HAP-1 (cell line): ENCODE measurements at regions not wholly inside any gene's neighbourhood (a gene's known extent, or its start where the extent isn't known, plus 50 kb on each side); places are given as distances from the start of the nearest gene placed in this dataset.
"Not testable (repeated sequence)": the region's sequence is repeated elsewhere in the genome, so short reads cannot be mapped to it uniquely, and the experiment has no call there.

Experiments
- DNase-seq, 2 experiments: peaks; one replicate each; pipeline ENCODE4 v3.0.0-alpha.2; 2016 to 2020; ENCODE audit warnings: low spot score in 2 of 2
- H3K27me3 ChIP-seq: fragments of 250-450 bp; sonication (Bioruptor Pico); 2 replicates; pipeline ENCODE4 v1.5.1; 2020; ENCODE audit warnings: low read depth, mild to moderate bottlenecking, moderate library complexity
- H3K36me3 ChIP-seq: fragments of 250-450 bp; sonication (Bioruptor Pico); replicated peaks from 2 replicates; pipeline ENCODE4 v1.5.1; 2020; ENCODE audit warnings: mild to moderate bottlenecking
- H3K4me1 ChIP-seq: fragments of 250-450 bp; sonication (Bioruptor Pico); 2 replicates; pipeline ENCODE4 v1.5.1; 2020; ENCODE audit warnings: mild to moderate bottlenecking
- H3K4me3 ChIP-seq: fragments of 250-450 bp; sonication (Bioruptor Pico); 2 replicates; pipeline ENCODE4 v1.5.1; 2020; ENCODE audit warnings: mild to moderate bottlenecking, moderate library complexity
- H3K9me3 ChIP-seq: fragments of 250-450 bp; sonication (Bioruptor Pico); 2 replicates; pipeline ENCODE4 v1.5.1; 2020; ENCODE audit warnings: mild to moderate bottlenecking, moderate library complexity
- in situ Hi-C: fragments of 300-500 bp; cut with MboI; formaldehyde crosslinking; loops from 3 replicates; pipeline ENCODE4 v1.14.3; 2020; ENCODE audit warnings: low sequenced_read_pairs, inconsistent platforms, mixed read lengths

- Histone ChIP-seq H3K9me3 (no peaks in the 10 kb centered on the region), H3K27me3 (no peaks in the 10 kb centered on the region), H3K36me3 (no peaks in the 10 kb centered on the region), H3K4me3 (no peak overlapping the region), H3K4me1 (no peaks in the 10 kb centered on the region; the same call in 1 of the 2 replicates)
- DNase-seq = no peak
- in situ Hi-C loops = no loop called here
Measured at GRCh38 chr7:16960337-16960965, 78.7 kb upstream of the AGR3 start.

DNA sequence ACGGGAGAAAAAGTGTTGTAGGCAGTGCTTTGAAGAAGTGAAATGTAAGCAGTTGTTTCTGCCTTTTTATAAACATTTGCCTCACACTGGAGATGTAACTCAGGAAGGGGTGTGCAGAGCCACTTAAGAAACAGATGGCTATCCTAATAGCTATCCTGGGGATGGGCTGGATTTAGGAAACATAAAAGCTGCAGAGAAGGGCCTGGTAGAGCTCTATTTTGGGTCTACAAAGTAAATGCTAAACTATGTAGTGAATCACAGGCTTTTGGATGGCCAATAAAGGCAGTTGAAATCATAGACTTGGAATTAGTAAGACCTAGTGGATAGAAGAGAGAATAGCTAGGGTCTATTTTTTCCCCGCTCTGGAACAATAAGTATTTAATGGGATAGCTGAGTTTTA, 79.9 kb upstream of the AGR3 start:
- Histone ChIP-seq H3K27me3 (no peaks in the 10 kb centered on the region), H3K36me3 (no peaks in the 10 kb centered on the region), H3K4me1 (no peaks in the 10 kb centered on the region; the same call in 1 of the 2 replicates), H3K9me3 (no peaks in the 10 kb centered on the region), H3K4me3 (no peak overlapping the region)
- no peak for DNase-seq
- in situ Hi-C loops = no loop called here

DNA sequence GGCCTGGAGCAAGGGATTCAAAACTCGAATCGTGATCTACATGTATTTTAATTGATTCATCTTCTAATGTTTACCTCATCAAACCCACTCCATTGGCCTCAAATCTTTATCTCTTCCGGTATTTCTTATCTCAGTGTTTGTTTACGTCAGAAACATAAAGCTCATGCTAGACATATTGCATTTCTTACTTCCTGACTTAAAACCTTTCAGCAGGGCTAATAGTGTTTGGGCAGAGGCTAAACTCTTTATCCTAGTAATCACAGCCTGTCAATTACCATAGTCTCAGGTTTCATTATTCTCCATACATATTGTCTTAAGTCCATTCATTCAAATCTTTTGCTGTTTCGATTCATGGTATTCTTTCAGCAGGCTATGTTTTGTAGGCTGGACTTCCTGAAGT, 81.3 kb upstream of the AGR3 start:
- H3K4me1 ChIP-seq = no peaks in the 10 kb centered on the region; the same call in 1 of the 2 replicates
- H3K27me3 ChIP-seq = no peaks in the 10 kb centered on the region
- H3K36me3 ChIP-seq = no peaks in the 10 kb centered on the region
- H3K9me3 ChIP-seq = no peaks in the 10 kb centered on the region
- H3K4me3 ChIP-seq = no peak overlapping the region
- peak in 1 of 2 experiments; percentile 8 for DNase-seq
- in situ Hi-C loops = no loop called here

GRCh38 chr7:16965697-16966096, 83.9 kb upstream of the AGR3 start:
- in situ Hi-C loops, H3K4me3 ChIP-seq, H3K9me3 ChIP-seq, DNase-seq, H3K27me3 ChIP-seq, H3K36me3 ChIP-seq, H3K4me1 ChIP-seq: not testable (repeated sequence)

- in situ Hi-C loops = no loop called here
- H3K36me3 ChIP-seq = no peaks in the 10 kb centered on the region
- no peaks in the 10 kb centered on the region for H3K27me3 ChIP-seq
- H3K9me3 ChIP-seq = no peaks in the 10 kb centered on the region
- H3K4me3 ChIP-seq = no peak overlapping the region
- DNase-seq = no peak
- H3K4me1 ChIP-seq = no peaks in the 10 kb centered on the region; the same call in 1 of the 2 replicates
Measured at GRCh38 chr7:16967300-16967811, 85.6 kb upstream of the AGR3 start.

- H3K9me3 ChIP-seq = no peaks in the 10 kb centered on the region
- H3K4me3 ChIP-seq = no peak overlapping the region
- no peaks in the 10 kb centered on the region for H3K36me3 ChIP-seq
- DNase-seq = no peak
- in situ Hi-C loops = no loop called here
- H3K4me1 ChIP-seq = no peaks in the 10 kb centered on the region
- no peaks in the 10 kb centered on the region for H3K27me3 ChIP-seq
Measured at GRCh38 chr7:16970732-16971482, 89.1 kb upstream of the AGR3 start.

DNA sequence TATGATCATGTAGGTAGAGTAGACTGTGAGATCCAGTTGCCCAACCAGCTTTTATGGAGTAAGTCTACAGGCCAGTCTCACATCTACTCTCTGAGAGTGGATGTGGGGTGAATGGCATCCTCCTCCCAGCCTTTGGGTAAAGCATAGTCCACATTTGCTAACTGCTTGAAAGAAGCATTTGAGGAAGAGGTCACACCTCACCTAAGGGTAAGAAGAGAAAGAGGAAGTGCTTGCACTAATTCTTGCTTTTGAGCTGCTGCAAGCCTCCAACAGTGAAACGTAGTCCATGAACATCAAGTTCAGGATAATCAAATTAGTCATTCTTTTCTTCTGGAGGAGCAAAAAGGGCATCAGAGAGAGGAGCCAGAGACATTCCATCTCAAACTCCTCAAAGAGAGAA, 93.9 kb upstream of the AGR3 start:
- in situ Hi-C loops = no loop called here
- Histone ChIP-seq H3K4me1 (peaks cover 9% of the 10 kb centered on the region), H3K36me3 (no peaks in the 10 kb centered on the region), H3K4me3 (no peak overlapping the region), H3K27me3 (no peaks in the 10 kb centered on the region), H3K9me3 (no peaks in the 10 kb centered on the region)
- DNase-seq = no peak

DNA sequence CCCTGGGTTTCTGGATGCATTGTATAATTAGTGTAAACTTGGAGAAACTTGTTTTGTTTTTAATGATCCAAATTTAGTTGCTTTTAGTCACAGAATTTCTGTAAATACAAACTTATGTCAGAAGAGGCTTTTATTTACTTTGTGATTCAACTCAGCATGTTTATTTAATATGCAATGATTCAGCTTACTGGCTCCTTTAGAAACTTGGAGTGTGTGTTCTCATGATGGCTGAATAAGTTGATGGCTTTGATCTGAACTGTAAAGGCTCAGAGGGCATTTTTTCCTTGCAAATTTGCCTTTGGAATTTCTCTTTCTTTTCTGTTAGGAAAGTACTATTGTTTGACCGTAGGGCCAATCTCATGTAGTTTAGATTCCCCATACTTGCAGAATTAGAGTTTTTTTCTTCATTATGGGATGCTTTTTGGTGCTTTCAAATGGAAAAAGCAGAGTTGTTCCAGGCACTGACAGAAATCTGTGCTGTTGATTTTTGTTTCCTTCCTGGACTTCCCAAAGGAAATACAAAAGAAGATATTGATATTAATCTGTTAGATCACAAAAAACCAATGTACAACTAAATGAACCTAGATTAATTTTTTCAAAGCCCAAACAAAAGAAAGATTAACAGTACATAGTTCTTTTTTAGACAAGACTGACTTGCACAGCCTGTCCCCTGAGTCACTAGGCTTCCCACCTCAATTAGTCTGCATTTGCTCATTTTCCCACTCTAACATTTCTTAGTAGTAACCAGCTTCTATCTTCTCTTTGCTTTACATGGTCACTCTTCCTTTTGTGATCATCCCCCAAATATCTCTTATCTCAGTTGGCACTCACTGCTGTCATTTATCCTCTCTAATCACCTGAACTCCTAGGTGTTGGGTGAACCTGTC, 96.8 kb upstream of the AGR3 start:
- H3K9me3 ChIP-seq = no peaks in the 10 kb centered on the region
- H3K4me3 ChIP-seq = no peak overlapping the region
- DNase-seq = peak in 1 of 2 experiments; percentile 31
- H3K36me3 ChIP-seq = no peaks in the 10 kb centered on the region
- in situ Hi-C loops = no loop called here
- 0 out of 2 replicates have a peak, but pooled peaks cover 4% of the 10 kb centered on the region for H3K27me3 ChIP-seq
- H3K4me1 ChIP-seq = peaks cover 9% of the 10 kb centered on the region

GRCh38 chr7:16980539-16980938, 98.8 kb upstream of the AGR3 start:
- no peak overlapping the region for H3K4me3 ChIP-seq
- in situ Hi-C loops = no loop called here
- no peak for DNase-seq
- peaks cover 10% of the 10 kb centered on the region for H3K27me3 ChIP-seq
- peaks cover 9% of the 10 kb centered on the region for H3K4me1 ChIP-seq
- H3K36me3 ChIP-seq = no peaks in the 10 kb centered on the region
- no peaks in the 10 kb centered on the region for H3K9me3 ChIP-seq

- in situ Hi-C loops = no loop called here
- H3K4me3 ChIP-seq = no peak overlapping the region
- H3K4me1 ChIP-seq = peaks cover 9% of the 10 kb centered on the region
- H3K36me3 ChIP-seq = no peaks in the 10 kb centered on the region
- no peaks in the 10 kb centered on the region for H3K9me3 ChIP-seq
- peaks cover 16% of the 10 kb centered on the region for H3K27me3 ChIP-seq
- peak; percentile 12 to 25 for DNase-seq
Measured at GRCh38 chr7:16982640-16983350, 101.0 kb upstream of the AGR3 start.

DNA sequence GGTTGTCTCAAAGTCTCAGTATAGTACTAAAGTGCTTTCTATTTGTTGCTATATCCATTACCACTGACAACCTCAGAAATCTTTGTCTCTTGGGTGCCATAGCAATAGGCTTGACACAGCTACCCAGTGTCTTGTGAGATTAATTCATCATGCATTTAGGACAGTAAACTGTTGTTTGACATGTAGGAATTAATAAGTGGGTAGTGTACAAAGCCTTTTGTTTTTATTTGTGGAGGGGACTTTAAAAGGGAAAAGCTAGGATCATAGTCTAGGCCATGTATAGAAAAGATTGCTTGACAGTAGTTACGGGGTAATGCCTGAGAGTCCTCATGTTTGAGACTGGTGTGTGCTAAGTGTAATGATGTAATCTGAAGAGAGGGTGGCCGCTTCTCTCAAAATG, 102.6 kb upstream of the AGR3 start:
- H3K36me3 ChIP-seq = no peaks in the 10 kb centered on the region
- H3K9me3 ChIP-seq = no peaks in the 10 kb centered on the region
- in situ Hi-C loops = no loop called here
- no peak overlapping the region for H3K4me3 ChIP-seq
- H3K27me3 ChIP-seq = peaks cover 16% of the 10 kb centered on the region
- H3K4me1 ChIP-seq = no peaks in the 10 kb centered on the region
- DNase-seq = no peak

DNA sequence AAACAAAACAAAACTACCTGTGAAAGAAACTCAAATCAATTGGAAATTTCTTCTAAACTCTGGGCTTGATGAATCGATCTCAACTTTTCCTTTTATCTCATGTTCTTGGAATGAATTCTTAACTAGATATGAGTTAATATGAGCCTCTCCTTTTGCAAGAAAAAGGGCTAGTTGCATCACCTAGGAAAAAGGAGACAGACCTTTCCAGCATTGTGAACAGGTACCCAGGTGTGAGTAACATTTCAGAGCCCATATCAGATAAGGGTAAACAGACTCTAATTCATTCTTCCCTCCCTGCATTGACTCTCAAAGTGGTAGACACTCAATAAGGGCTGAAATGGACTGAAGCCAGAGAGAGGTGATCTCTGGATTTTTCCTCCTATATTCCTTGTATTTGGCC, 103.8 kb upstream of the AGR3 start:
- no peaks in the 10 kb centered on the region for H3K4me1 ChIP-seq
- no peak overlapping the region for H3K4me3 ChIP-seq
- no peaks in the 10 kb centered on the region for H3K36me3 ChIP-seq
- no peak for DNase-seq
- H3K9me3 ChIP-seq = no peaks in the 10 kb centered on the region
- in situ Hi-C loops = no loop called here
- peaks cover 16% of the 10 kb centered on the region for H3K27me3 ChIP-seq

DNA sequence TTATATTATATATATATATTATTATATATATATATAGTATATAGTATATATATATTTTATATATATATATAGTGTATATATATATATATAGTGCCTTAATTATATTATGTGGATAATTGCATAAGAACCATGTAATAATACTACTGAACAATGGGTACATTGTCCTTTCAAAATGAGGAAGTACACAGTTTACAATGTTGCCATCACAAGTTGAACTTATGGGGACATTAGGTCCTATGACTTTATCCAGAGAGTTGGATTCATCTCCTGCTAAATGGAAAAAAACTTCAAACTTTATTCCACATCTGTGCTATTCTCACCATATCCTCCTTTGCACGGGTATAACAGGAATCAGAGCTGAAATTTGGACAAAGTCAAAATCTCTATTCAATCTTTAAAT, 105.0 kb upstream of the AGR3 start:
- Histone ChIP-seq H3K4me1 (no peaks in the 10 kb centered on the region), H3K36me3 (no peaks in the 10 kb centered on the region), H3K27me3 (peaks cover 16% of the 10 kb centered on the region), H3K9me3 (no peaks in the 10 kb centered on the region), H3K4me3 (no peak overlapping the region)
- DNase-seq = no peak
- in situ Hi-C loops = no loop called here
